H1 (cell line): ENCODE measurements at regions not wholly inside any gene's neighbourhood (a gene's known extent, or its start where the extent isn't known, plus 50 kb on each side); places are given as distances from the start of the nearest gene placed in this dataset.

Source experiments
- CTCF ChIA-PET: fragments of 300-600 bp; sonication (Branson Sonifier 250); formaldehyde crosslinking; loops from one replicate; lab custom pipeline; 2021; ENCODE audit not compliant: partially characterized antibody; lab: Charles Lee
- POLR2A ChIA-PET: fragments of 300-600 bp; sonication (Branson Sonifier 250); formaldehyde crosslinking; loops from one replicate; lab custom pipeline; 2021; ENCODE audit warnings: inconsistent platforms; ENCODE audit not compliant: partially characterized antibody; lab: Charles Lee
- DNase-seq, 2 experiments: peaks; one replicate each; pipeline versions ENCODE4 v3.0.0 to v3.0.0-alpha.2; 2010 to 2022; ENCODE audit warnings: low spot score in 2 of 2, low read depth in 1 of 2, mixed read lengths in 1 of 2
- FAIRE-seq: peaks from 2 replicates; lab custom pipeline; 2011; peaks lifted over from hg19 to GRCh38; lab: Jason Lieb, UNC
- H2AFZ ChIP-seq: 2 replicates; pipeline ENCODE4 v1.8.1; 2012; ENCODE audit warnings: low read length, inconsistent platforms
- H2AK5ac ChIP-seq: 2 replicates; pipeline ENCODE4 v1.6.1; 2013; ENCODE audit warnings: low read depth, low read length
- H2BK120ac ChIP-seq: replicated peaks from 2 replicates; pipeline ENCODE3; 2013; ENCODE audit warnings: low read depth, low read length, inconsistent platforms
- H2BK12ac ChIP-seq: 2 replicates; pipeline ENCODE4 v1.6.1; 2013; ENCODE audit warnings: low read depth, low read length
- H2BK15ac ChIP-seq: 2 replicates; pipeline ENCODE4 v1.6.1; 2013; ENCODE audit warnings: low read length
- H2BK20ac ChIP-seq: 2 replicates; pipeline ENCODE4 v1.6.1; 2013; ENCODE audit warnings: low read length
- H2BK5ac ChIP-seq: 2 replicates; pipeline ENCODE4 v1.6.1; 2013; ENCODE audit warnings: low read depth, low read length
- H3K14ac ChIP-seq: 2 replicates; pipeline ENCODE4 v1.6.1; 2013; ENCODE audit warnings: inconsistent platforms; ENCODE audit not compliant: insufficient read length
- H3K18ac ChIP-seq: 2 replicates; pipeline ENCODE4 v1.6.1; 2013; ENCODE audit warnings: low read length; ENCODE audit errors: extremely low read depth
- H3K23ac ChIP-seq: 2 replicates; pipeline ENCODE4 v1.6.1; 2013; ENCODE audit warnings: inconsistent platforms; ENCODE audit not compliant: insufficient read length
- H3K23me2 ChIP-seq: 2 replicates; pipeline ENCODE4 v1.6.1; 2013; ENCODE audit warnings: low read depth, low read length
- H3K27ac ChIP-seq: 2 replicates; pipeline ENCODE4 v1.6.1; 2011; ENCODE audit warnings: low read depth, low read length, inconsistent platforms
- H3K27me3 ChIP-seq, 4 experiments: replicated peaks in 1 of 4; 1 replicate in 1 of 4; 2 replicates in 3 of 4; pipeline versions ENCODE4 v1.6.1 to v1.8.1; 2011 to 2013; ENCODE audit warnings: low read length in 3 of 4, mild to moderate bottlenecking in 3 of 4, inconsistent platforms in 2 of 4, mixed read lengths in 2 of 4, moderate library complexity in 1 of 4; ENCODE audit not compliant: control insufficient read depth in 3 of 4, insufficient read depth in 3 of 4; ENCODE audit errors: extremely low read depth in 1 of 4
- H3K36me3 ChIP-seq, 4 experiments: 2 replicates each; pipeline versions ENCODE4 v1.6.1 to v1.8.1; 2011 to 2013; ENCODE audit warnings: mild to moderate bottlenecking in 4 of 4, low read length in 3 of 4, moderate library complexity in 2 of 4, control low read depth in 1 of 4, inconsistent platforms in 1 of 4; ENCODE audit not compliant: insufficient read depth in 4 of 4, control insufficient read depth in 2 of 4
- H3K4ac ChIP-seq: replicated peaks from 2 replicates; pipeline ENCODE3; 2013; ENCODE audit warnings: low read length, low read depth, mixed read lengths, inconsistent platforms; ENCODE audit not compliant: insufficient read length
- H3K4me1 ChIP-seq, 4 experiments: replicated peaks in 1 of 4; 1 replicate in 1 of 4; 2 replicates in 3 of 4; pipeline versions ENCODE4 v1.6.1 to v1.8.1; 2011 to 2013; ENCODE audit warnings: low read length in 3 of 4, inconsistent platforms in 2 of 4, mixed read lengths in 1 of 4; ENCODE audit not compliant: insufficient read depth in 4 of 4, control insufficient read depth in 3 of 4
- H3K4me2 ChIP-seq, 2 experiments: 2 replicates each; pipeline versions ENCODE4 v1.6.1 to v1.8.1; 2011 to 2013; ENCODE audit warnings: low read depth in 2 of 2, low read length in 2 of 2, control low read depth in 1 of 2, inconsistent platforms in 1 of 2, mild to moderate bottlenecking in 1 of 2; ENCODE audit not compliant: insufficient read depth in 1 of 2
- H3K4me3 ChIP-seq, 4 experiments: fragments of 200-600, 300-600 bp in 1 of 4; sonication (generic), shearing (Covaris generic), sonication (Bioruptor Twin) in 1 of 4; 2 replicates each; pipeline versions ENCODE4 v1.5.1 to v1.8.1; 2011 to 2016; ENCODE audit warnings: low read length in 4 of 4, low read depth in 3 of 4, control low read depth in 2 of 4, inconsistent platforms in 2 of 4, mild to moderate bottlenecking in 2 of 4, mixed read lengths in 1 of 4, moderate library complexity in 1 of 4; ENCODE audit not compliant: insufficient read depth in 2 of 4; ENCODE audit errors: extremely low read depth in 1 of 4
- H3K56ac ChIP-seq: replicated peaks from 2 replicates; pipeline ENCODE3; 2013; ENCODE audit warnings: low read depth, mild to moderate bottlenecking, mixed read lengths, low read length, inconsistent platforms; ENCODE audit not compliant: insufficient read length
- H3K79me1 ChIP-seq: 2 replicates; pipeline ENCODE4 v1.6.1; 2013; ENCODE audit warnings: low read depth, low read length, control low read depth
- H3K79me2 ChIP-seq, 2 experiments: 2 replicates each; pipeline versions ENCODE4 v1.6.1 to v1.8.1; 2012 to 2013; ENCODE audit warnings: low read length in 2 of 2, mild to moderate bottlenecking in 2 of 2, inconsistent platforms in 1 of 2; ENCODE audit not compliant: insufficient read depth in 2 of 2, control insufficient read depth in 1 of 2
- H3K9ac ChIP-seq, 4 experiments: replicated peaks in 1 of 4; 1 replicate in 1 of 4; 2 replicates in 3 of 4; pipeline versions ENCODE4 v1.6.1 to v1.8.1; 2011 to 2013; ENCODE audit warnings: low read depth in 3 of 4, low read length in 3 of 4, control low read depth in 2 of 4, mild to moderate bottlenecking in 2 of 4, moderate library complexity in 2 of 4, inconsistent platforms in 1 of 4; ENCODE audit errors: extremely low read depth in 1 of 4
- H3K9me3 ChIP-seq, 2 experiments: 2 replicates each; pipeline versions ENCODE4 v1.6.1 to v1.8.1; 2012 to 2013; ENCODE audit warnings: mild to moderate bottlenecking in 2 of 2, moderate library complexity in 2 of 2, control low read depth in 1 of 2, inconsistent platforms in 1 of 2, low read depth in 1 of 2, low read length in 1 of 2, mixed read lengths in 1 of 2; ENCODE audit not compliant: insufficient read depth in 2 of 2
- H4K20me1 ChIP-seq, 2 experiments: replicated peaks in 1 of 2; 2 replicates each; pipeline versions ENCODE3 to v1.8.1; 2011 to 2013; ENCODE audit warnings: inconsistent platforms in 2 of 2, low read length in 2 of 2, mild to moderate bottlenecking in 1 of 2; ENCODE audit not compliant: insufficient read depth in 2 of 2, control insufficient read depth in 1 of 2
- H4K5ac ChIP-seq: 2 replicates; pipeline ENCODE4 v1.6.1; 2013; ENCODE audit warnings: low read length, low read depth, mixed read lengths, inconsistent platforms; ENCODE audit not compliant: insufficient read length
- H4K8ac ChIP-seq: 2 replicates; pipeline ENCODE4 v1.8.0; 2013; ENCODE audit warnings: mild to moderate bottlenecking, moderate library complexity, low read length, inconsistent platforms; ENCODE audit not compliant: insufficient read depth; ENCODE audit errors: extremely low read depth
- H4K91ac ChIP-seq: replicated peaks from 2 replicates; pipeline ENCODE3; 2013; ENCODE audit warnings: low read length, mixed read lengths, inconsistent platforms; ENCODE audit not compliant: insufficient read length
- HDAC2 ChIP-seq, 2 experiments: fragments of 300-600 bp in 1 of 2; sonication (generic) in 1 of 2; IDR thresholded peaks; 2 replicates each; pipeline ENCODE4 v1.6.1; 2011 to 2012; ENCODE audit warnings: low read depth in 2 of 2, low read length in 2 of 2, mild to moderate bottlenecking in 2 of 2, moderate library complexity in 2 of 2, borderline replicate concordance in 1 of 2, inconsistent platforms in 1 of 2
- MAFK ChIP-seq: IDR thresholded peaks from 2 replicates; pipeline ENCODE4 v1.6.1; 2012; ENCODE audit warnings: low read depth, mild to moderate bottlenecking, improper control_type of control experiment, low read length
- WGBS, 2 experiments: shearing (Covaris generic) in 1 of 2; methylation state at CpG; one replicate each; pipeline versions ENCODE4 v1.1.6 to v1.1.7; 2013 to 2015; ENCODE audit warnings: low lambda C conversion rate in 2 of 2, mixed read lengths in 2 of 2, inconsistent platforms in 1 of 2, low coverage in 1 of 2, missing lambda C conversion rate in 1 of 2; ENCODE audit not compliant: insufficient replicate concordance in 2 of 2, insufficient coverage in 1 of 2, insufficient read length in 1 of 2; ENCODE audit errors: extremely low coverage in 1 of 2, missing lambda C conversion rate in 1 of 2; 5-methylcytosine and 5-hydroxymethylcytosine counted together

DNA sequence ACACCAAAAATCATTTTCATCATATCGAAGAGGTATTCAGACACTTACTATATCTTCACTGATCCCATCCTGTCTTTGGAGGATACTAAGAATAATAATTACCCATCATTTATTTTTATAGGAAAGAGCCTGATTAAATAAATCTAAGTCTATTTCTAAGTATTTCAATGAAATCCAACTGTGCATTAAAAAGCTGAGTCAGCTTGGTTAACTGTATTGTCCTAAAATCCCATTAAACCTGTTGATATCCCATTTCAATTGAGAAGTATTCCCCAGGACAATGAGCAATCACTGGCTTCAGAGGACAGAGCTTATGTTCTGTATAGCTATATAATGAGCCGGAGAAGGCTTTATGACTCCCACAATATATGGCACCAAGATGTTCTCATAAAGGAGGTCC lies 142.0 kb upstream of the RORB start:
- H3K36me3 ChIP-seq = no peaks in the 10 kb centered on the region
- CTCF ChIA-PET = no interaction called here
- H3K4me1 ChIP-seq = no peaks in the 10 kb centered on the region
- no peak overlapping the region for H4K5ac ChIP-seq
- no peak overlapping the region for H3K27ac ChIP-seq
- no peaks in the 10 kb centered on the region for H3K27me3 ChIP-seq
- DNase-seq (no peak), FAIRE-seq (no peak)
- no peak overlapping the region for H3K4ac ChIP-seq
- TF ChIP-seq MAFK (peak; percentile 52; the same call in 1 of the 2 replicates), HDAC2 (IDR thresholded peaks at IDR 0.05; ENCODE audit: borderline replicate concordance in 1 of 2, low read depth in 2 of 2, low read length in 2 of 2) (no peak)
- no peak overlapping the region for H4K91ac ChIP-seq
- H3K4me2 ChIP-seq = no peak overlapping the region
- WGBS, 2 experiments = 93% methylated on average over 2 of the region's 2 CpGs; no CpG with 5 or more reads in 1 of the 2 experiments
- no peak overlapping the region for H2AFZ ChIP-seq
- no peaks in the 10 kb centered on the region for H4K20me1 ChIP-seq
- H2AK5ac ChIP-seq = no peak overlapping the region
- H3K79me2 ChIP-seq = no peaks in the 10 kb centered on the region
- H4K8ac ChIP-seq = no peak overlapping the region
- no peaks in the 10 kb centered on the region for H3K23me2 ChIP-seq
- no peak overlapping the region for H2BK120ac ChIP-seq
- no peak overlapping the region for H3K18ac ChIP-seq
- no peaks in the 10 kb centered on the region for H3K79me1 ChIP-seq
- no peak overlapping the region for H3K56ac ChIP-seq
- no peak overlapping the region for H2BK5ac ChIP-seq
- no peak overlapping the region for H2BK20ac ChIP-seq
- H3K23ac ChIP-seq = no peak overlapping the region
- H3K9ac ChIP-seq = no peak overlapping the region
- no peak overlapping the region for H2BK12ac ChIP-seq
- POLR2A ChIA-PET = no interaction called here
- no peak overlapping the region for H3K4me3 ChIP-seq
- H2BK15ac ChIP-seq = no peak overlapping the region
- no peaks in the 10 kb centered on the region for H3K9me3 ChIP-seq
- H3K14ac ChIP-seq = no peak overlapping the region
